ENCODE measurements at regions not wholly inside any gene's neighbourhood (a gene's known extent, or its start where the extent isn't known, plus 50 kb on each side); places are given as distances from the start of the nearest gene placed in this dataset.

DNA sequence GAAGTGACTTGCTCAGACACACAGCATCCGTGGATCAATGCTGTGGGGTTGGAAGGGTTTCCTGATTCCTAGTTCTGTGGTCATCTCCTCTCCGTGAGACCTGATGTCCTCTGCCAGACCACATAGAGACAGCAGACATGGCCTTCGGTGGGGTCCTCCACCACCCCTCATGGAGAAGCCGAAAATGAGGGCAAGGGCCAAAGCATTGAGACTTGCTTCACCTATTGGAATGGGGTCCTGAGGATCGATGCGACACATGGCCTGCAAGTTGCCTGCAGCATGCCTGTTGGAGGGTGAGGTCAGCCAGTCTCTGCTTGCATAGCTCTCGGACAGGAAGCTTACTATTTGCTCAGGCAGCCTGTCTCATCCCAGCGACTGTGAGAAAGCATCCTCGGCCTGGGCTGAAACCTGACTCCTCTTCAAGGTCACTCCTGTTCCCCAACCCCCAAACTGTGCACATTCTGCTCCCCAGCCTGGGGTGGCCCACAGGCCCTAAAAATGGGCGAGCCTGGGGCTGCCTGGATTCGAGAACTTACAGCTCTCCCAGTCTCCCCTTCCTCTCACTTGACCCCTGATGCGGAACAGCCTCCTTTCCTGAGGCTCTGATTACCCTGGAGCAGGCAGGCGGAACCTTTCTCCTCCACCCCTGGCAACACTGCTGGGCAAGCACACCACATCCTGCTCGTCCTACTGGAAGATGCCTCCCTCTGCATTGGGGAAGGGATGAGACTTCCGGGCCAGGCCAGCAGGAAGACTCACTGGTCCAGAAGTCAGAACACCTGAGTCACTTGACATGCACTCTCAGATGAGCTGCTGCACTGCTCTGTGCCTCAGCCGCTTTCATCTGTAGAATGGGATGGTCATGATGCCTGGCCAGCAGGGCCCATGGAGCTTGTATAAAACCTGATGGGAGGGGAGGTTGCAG is 186.9 kb downstream of the RGS3 start (continued):
- no peak; the same call in 1 of the 2 replicates for TF ChIP-seq FOSL2 (IDR thresholded peaks at IDR 0.05; ENCODE audit: borderline replicate concordance, low read depth)

DNA sequence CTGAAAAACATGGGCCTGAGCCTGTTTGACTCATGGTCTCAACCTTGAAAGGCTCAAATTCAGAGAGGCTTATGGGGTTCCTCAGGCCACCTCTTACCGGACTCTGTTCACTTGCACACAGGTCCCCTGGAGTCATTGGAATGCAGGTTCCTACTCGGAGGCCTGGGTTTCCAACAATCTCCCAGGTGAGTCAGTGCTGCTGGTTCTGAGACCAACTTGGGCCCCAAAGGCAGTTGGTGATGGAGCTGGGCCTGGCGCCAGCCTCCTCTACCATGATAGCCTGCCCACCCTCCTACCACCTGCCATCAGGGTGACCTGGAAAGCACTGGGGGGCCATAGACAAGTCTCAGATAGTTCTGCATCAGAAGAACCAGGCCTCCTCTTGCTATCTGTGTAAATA is 188.4 kb downstream of the RGS3 start:
- no peak overlapping the region for H2AFZ ChIP-seq (ENCODE audit: low read depth)
- H3K4me1 ChIP-seq (ENCODE audit: control insufficient read depth in 1 of 2, insufficient read depth in 2 of 2, low read depth in 1 of 2, low read length in 1 of 2) = peaks cover 23 to 55% of the 10 kb centered on the region in 2 experiments
- TF ChIP-seq GABPA (IDR thresholded peaks at IDR 0.05; ENCODE audit: low read depth) (no peak), EZH2phosphoT487 (IDR thresholded peaks at IDR 0.05; ENCODE audit: borderline replicate concordance, low read depth) (no peak), JUND (IDR thresholded peaks at IDR 0.05) (no peak), RXRA (IDR thresholded peaks at IDR 0.05; ENCODE audit: borderline replicate concordance, low read depth) (no peak)
- no peaks in the 10 kb centered on the region for H3K9me3 ChIP-seq
- H3K4me2 ChIP-seq = no peak overlapping the region
- no peaks in the 10 kb centered on the region for H3K27me3 ChIP-seq (ENCODE audit: insufficient read depth)
- no peaks in the 10 kb centered on the region for H4K20me1 ChIP-seq (ENCODE audit: insufficient read depth)
- no peak for DNase-seq
- H3K79me2 ChIP-seq (ENCODE audit: insufficient read depth) = no peaks in the 10 kb centered on the region
- peak overlapping the region in 1 of 2 experiments; percentile 0; a peak in 1 of 4 replicates for H3K27ac ChIP-seq (ENCODE audit: low read depth in 2 of 2, low read length in 1 of 2)
- peaks cover 23% of the 10 kb centered on the region for H3F3A ChIP-seq (replicated peaks; ENCODE audit: insufficient read depth)
- H3K4me3 ChIP-seq (ENCODE audit: low read depth in 2 of 2, low read length in 1 of 2) = no peak overlapping the region
- no peaks in the 10 kb centered on the region for H3K36me3 ChIP-seq (replicated peaks in 1 of 2; ENCODE audit: control insufficient read depth in 1 of 2, insufficient read depth in 2 of 2, low read length in 1 of 2)
- POLR2A ChIA-PET = interaction anchor here (3.9 kb wide), 1 partner anchor 58 kb away, joined by 23 read pairs; no protein-coding TSS in a partner anchor
- CTCF ChIA-PET = interaction anchor here (14.0 to 19.0 kb wide), 2 partner anchors 53 to 204 kb away, joined by 191 to 1335 read pairs; no protein-coding TSS in a partner anchor
- H3K9ac ChIP-seq = no peak overlapping the region
- 100% methylated on average over 2 of the region's 3 CpGs for WGBS (ENCODE audit: low lambda C conversion rate)
- H3K9me2 ChIP-seq = no peaks in the 10 kb centered on the region

DNA sequence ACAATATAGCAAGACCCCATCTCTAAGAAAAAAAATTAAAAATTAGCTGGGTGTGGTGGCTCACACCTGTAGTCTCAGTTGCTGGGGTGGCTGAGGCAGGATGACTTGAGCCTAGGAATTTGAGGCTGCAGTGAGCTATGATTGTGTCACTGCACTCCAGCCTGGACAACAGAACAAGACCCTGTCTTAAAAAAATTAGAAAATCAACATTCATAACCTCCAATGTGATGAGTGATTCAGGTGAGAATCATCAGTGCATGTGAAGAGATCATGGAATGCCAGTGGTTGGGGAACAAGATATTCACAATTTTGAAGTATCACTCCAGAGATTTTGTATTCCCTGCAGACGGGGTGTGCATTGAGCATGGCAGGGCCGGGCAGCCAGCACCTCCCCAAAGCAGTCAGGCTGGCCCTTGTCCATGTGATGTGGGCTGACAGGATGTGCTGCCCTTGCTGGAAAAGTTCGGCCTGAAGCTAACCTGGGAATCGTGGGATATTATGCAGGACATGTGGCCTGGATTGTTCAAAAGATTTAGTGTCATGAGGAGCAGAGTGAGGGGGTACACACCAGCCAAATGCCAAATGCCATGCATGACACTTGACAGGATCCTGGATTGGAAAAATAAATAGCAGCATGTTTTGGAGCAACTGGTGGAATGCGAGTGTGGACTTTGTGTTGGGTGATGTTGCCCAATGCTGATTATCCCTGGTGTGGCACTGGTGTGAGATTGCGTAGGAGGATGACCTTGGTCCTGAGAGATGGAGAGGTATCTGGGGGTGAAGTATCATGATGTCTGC is 189.0 kb downstream of the RGS3 start:
- no peak overlapping the region for H2AFZ ChIP-seq (ENCODE audit: low read depth)
- H4K20me1 ChIP-seq (ENCODE audit: insufficient read depth) = no peaks in the 10 kb centered on the region
- peaks cover 23% of the 10 kb centered on the region for H3F3A ChIP-seq (replicated peaks; ENCODE audit: insufficient read depth)
- H3K9me2 ChIP-seq = no peaks in the 10 kb centered on the region
- H3K4me1 ChIP-seq (ENCODE audit: control insufficient read depth in 1 of 2, insufficient read depth in 2 of 2, low read depth in 1 of 2, low read length in 1 of 2) = peaks cover 23 to 51% of the 10 kb centered on the region in 2 experiments
- no peak for DNase-seq
- ChIA-PET POLR2A (interaction anchor here (0.7 to 3.9 kb wide), 2 partner anchors 57 to 59 kb away, joined by 3 to 23 read pairs; no protein-coding TSS in a partner anchor), CTCF (interaction anchor here (0.9 to 19.0 kb wide), 3 partner anchors 9 to 205 kb away, joined by 3 to 1335 read pairs (median 191); no protein-coding TSS in a partner anchor)
- H3K4me3 ChIP-seq (ENCODE audit: low read depth in 2 of 2, low read length in 1 of 2) = no peak overlapping the region
- no peaks in the 10 kb centered on the region for H3K27me3 ChIP-seq (ENCODE audit: insufficient read depth)
- H3K79me2 ChIP-seq (ENCODE audit: insufficient read depth) = no peaks in the 10 kb centered on the region
- no peaks in the 10 kb centered on the region for H3K36me3 ChIP-seq (replicated peaks in 1 of 2; ENCODE audit: control insufficient read depth in 1 of 2, insufficient read depth in 2 of 2, low read length in 1 of 2)
- H3K4me2 ChIP-seq = no peak overlapping the region
- no peak overlapping the region for H3K9ac ChIP-seq
- 73% methylated on average over 4 of the region's 6 CpGs for WGBS (ENCODE audit: low lambda C conversion rate)
- no peaks in the 10 kb centered on the region for H3K9me3 ChIP-seq
- TF ChIP-seq, protein P1, sequence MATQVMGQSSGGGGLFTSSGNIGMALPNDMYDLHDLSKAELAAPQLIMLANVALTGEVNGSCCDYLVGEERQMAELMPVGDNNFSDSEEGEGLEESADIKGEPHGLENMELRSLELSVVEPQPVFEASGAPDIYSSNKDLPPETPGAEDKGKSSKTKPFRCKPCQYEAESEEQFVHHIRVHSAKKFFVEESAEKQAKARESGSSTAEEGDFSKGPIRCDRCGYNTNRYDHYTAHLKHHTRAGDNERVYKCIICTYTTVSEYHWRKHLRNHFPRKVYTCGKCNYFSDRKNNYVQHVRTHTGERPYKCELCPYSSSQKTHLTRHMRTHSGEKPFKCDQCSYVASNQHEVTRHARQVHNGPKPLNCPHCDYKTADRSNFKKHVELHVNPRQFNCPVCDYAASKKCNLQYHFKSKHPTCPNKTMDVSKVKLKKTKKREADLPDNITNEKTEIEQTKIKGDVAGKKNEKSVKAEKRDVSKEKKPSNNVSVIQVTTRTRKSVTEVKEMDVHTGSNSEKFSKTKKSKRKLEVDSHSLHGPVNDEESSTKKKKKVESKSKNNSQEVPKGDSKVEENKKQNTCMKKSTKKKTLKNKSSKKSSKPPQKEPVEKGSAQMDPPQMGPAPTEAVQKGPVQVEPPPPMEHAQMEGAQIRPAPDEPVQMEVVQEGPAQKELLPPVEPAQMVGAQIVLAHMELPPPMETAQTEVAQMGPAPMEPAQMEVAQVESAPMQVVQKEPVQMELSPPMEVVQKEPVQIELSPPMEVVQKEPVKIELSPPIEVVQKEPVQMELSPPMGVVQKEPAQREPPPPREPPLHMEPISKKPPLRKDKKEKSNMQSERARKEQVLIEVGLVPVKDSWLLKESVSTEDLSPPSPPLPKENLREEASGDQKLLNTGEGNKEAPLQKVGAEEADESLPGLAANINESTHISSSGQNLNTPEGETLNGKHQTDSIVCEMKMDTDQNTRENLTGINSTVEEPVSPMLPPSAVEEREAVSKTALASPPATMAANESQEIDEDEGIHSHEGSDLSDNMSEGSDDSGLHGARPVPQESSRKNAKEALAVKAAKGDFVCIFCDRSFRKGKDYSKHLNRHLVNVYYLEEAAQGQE (IDR thresholded peaks at IDR 0.05; ENCODE audit: low read depth, low read length) = no peak
- TF ChIP-seq FOXJ3 (CRISPR knock-in tag; IDR thresholded peaks at IDR 0.05) = no peak
- TF ChIP-seq RXRA (IDR thresholded peaks at IDR 0.05; ENCODE audit: borderline replicate concordance, low read depth) = no peak
- TF ChIP-seq, protein P2, sequence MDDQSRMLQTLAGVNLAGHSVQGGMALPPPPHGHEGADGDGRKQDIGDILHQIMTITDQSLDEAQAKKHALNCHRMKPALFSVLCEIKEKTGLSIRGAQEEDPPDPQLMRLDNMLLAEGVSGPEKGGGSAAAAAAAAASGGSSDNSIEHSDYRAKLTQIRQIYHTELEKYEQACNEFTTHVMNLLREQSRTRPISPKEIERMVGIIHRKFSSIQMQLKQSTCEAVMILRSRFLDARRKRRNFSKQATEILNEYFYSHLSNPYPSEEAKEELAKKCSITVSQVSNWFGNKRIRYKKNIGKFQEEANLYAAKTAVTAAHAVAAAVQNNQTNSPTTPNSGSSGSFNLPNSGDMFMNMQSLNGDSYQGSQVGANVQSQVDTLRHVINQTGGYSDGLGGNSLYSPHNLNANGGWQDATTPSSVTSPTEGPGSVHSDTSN (IDR thresholded peaks at IDR 0.05) = no peak
- 0 out of 2 replicates have a peak, but pooled peaks have one; percentile 25 for TF ChIP-seq MXI1 (IDR thresholded peaks at IDR 0.05; ENCODE audit: low read depth, low read length)
- TF ChIP-seq FOSL2 (IDR thresholded peaks at IDR 0.05; ENCODE audit: borderline replicate concordance, low read depth) = no peak
- TF ChIP-seq, protein P3, sequence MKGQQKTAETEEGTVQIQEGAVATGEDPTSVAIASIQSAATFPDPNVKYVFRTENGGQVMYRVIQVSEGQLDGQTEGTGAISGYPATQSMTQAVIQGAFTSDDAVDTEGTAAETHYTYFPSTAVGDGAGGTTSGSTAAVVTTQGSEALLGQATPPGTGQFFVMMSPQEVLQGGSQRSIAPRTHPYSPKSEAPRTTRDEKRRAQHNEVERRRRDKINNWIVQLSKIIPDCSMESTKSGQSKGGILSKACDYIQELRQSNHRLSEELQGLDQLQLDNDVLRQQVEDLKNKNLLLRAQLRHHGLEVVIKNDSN (IDR thresholded peaks at IDR 0.05; ENCODE audit: borderline replicate concordance, low read depth) = no peak
- peak overlapping the region; percentile 0 to 1; a peak in 1 of 4 replicates for H3K27ac ChIP-seq (ENCODE audit: low read depth in 2 of 2, low read length in 1 of 2)
